Endothelial cell of umbilical vein (primary cell): ENCODE measurements at regions not wholly inside any gene's neighbourhood (a gene's known extent, or its start where the extent isn't known, plus 50 kb on each side); places are given as distances from the start of the nearest gene placed in this dataset.
A peak's percentile ranks its signal among the peaks of the same experiment; 100 is the strongest.

ENCODE experiments used
- BruUV-seq: library from RNA; stranded (reverse); fragments of 400-500 nt; replicated peaks from 2 replicates; lab custom pipeline; 2021; lab: Mats Ljungman, UMichigan
- CTCF ChIA-PET: fragments of 300-600, 350-600 bp; sonication (Branson Sonifier 250); formaldehyde crosslinking; loops from one replicate; lab custom pipeline; 2021; ENCODE audit warnings: antibody characterized with exemption, inconsistent platforms; lab: Charles Lee
- POLR2A ChIA-PET: fragments of 300-600, 350-600 bp; sonication (Branson Sonifier 250); formaldehyde crosslinking; loops from one replicate; lab custom pipeline; 2021; ENCODE audit warnings: antibody characterized with exemption, inconsistent platforms; lab: Charles Lee
- DNase-seq: peaks from one replicate; pipeline ENCODE4 v3.0.0-alpha.2; 2011; ENCODE audit warnings: low read depth, low spot score
- FAIRE-seq: peaks from 2 replicates; lab custom pipeline; 2011; peaks lifted over from hg19 to GRCh38; lab: Jason Lieb, UNC
- H2AFZ ChIP-seq: 2 replicates; pipeline ENCODE4 v1.6.0; 2012; ENCODE audit warnings: low read depth, low read length, control low read depth, inconsistent platforms
- H3K27ac ChIP-seq: 2 replicates; pipeline ENCODE4 v1.5.1; 2011; ENCODE audit warnings: low read depth, mild to moderate bottlenecking, control low read depth, low read length, moderate library complexity; ENCODE audit not compliant: insufficient read depth
- H3K27me3 ChIP-seq, 2 experiments: 2 replicates each; pipeline versions ENCODE4 v1.6.0 to v1.6.1; 2011; ENCODE audit warnings: low read length in 2 of 2, mixed read lengths in 1 of 2; ENCODE audit not compliant: control insufficient read depth in 2 of 2, insufficient read depth in 2 of 2
- H3K36me3 ChIP-seq, 2 experiments: 2 replicates in 1 of 2; 3 replicates in 1 of 2; pipeline ENCODE4 v1.5.1; 2011; ENCODE audit warnings: low read length in 2 of 2, mild to moderate bottlenecking in 1 of 2, moderate library complexity in 1 of 2; ENCODE audit not compliant: control insufficient read depth in 2 of 2, insufficient read depth in 2 of 2; ENCODE audit errors: extremely low read depth in 1 of 2
- H3K4me1 ChIP-seq: 3 replicates; pipeline ENCODE4 v1.5.1; 2011; ENCODE audit warnings: mild to moderate bottlenecking, low read length; ENCODE audit not compliant: control insufficient read depth, insufficient read depth; ENCODE audit errors: extremely low read depth
- H3K4me2 ChIP-seq: 2 replicates; pipeline ENCODE4 v1.6.1; 2011; ENCODE audit warnings: low read length, control low read depth, mixed read lengths; ENCODE audit not compliant: insufficient read depth
- H3K4me3 ChIP-seq, 3 experiments: fragments of 200-600 bp in 1 of 3; sonication (generic), shearing (Covaris generic) in 1 of 3; replicated peaks in 1 of 3; 2 replicates each; pipeline ENCODE4 v1.5.1; 2011 to 2016; ENCODE audit warnings: control low read depth in 3 of 3, low read length in 3 of 3, mild to moderate bottlenecking in 2 of 3, inconsistent platforms in 1 of 3, low read depth in 1 of 3, moderate library complexity in 1 of 3; ENCODE audit not compliant: insufficient read depth in 1 of 3
- H3K79me2 ChIP-seq: 2 replicates; pipeline ENCODE4 v1.6.0; 2012; ENCODE audit warnings: low read length, inconsistent platforms; ENCODE audit not compliant: control insufficient read depth, insufficient read depth
- H3K9ac ChIP-seq: replicated peaks from 2 replicates; pipeline ENCODE3; 2011; ENCODE audit warnings: low read length, control low read depth; ENCODE audit not compliant: insufficient read depth; ENCODE audit errors: extremely low read depth
- H3K9me1 ChIP-seq: replicated peaks from 3 replicates; pipeline ENCODE4 v1.6.0; 2011; ENCODE audit warnings: mild to moderate bottlenecking, low read length; ENCODE audit not compliant: control insufficient read depth, insufficient read depth; ENCODE audit errors: extremely low read depth
- H3K9me3 ChIP-seq: replicated peaks from 2 replicates; pipeline ENCODE4 v1.5.1; 2012; ENCODE audit warnings: low read length, inconsistent platforms; ENCODE audit not compliant: control insufficient read depth, insufficient read depth
- H4K20me1 ChIP-seq: replicated peaks from 2 replicates; pipeline ENCODE3; 2011; ENCODE audit warnings: mild to moderate bottlenecking, low read length; ENCODE audit not compliant: control insufficient read depth, insufficient read depth; ENCODE audit errors: extremely low read depth
- CTCF ChIP-seq, 2 donors: IDR thresholded peaks; 1 replicate in 1 of 2; 2 replicates in 1 of 2; pipeline ENCODE4 v1.5.1; 2011; ENCODE audit warnings: low read length in 2 of 2, mild to moderate bottlenecking in 2 of 2, moderate library complexity in 2 of 2, control low read depth in 1 of 2, inconsistent platforms in 1 of 2, low read depth in 1 of 2; ENCODE audit not compliant: insufficient read depth in 1 of 2; ENCODE audit errors: extremely low read depth in 1 of 2
- EZH2 ChIP-seq: IDR thresholded peaks from 2 replicates; pipeline ENCODE4 v1.6.1; 2012; ENCODE audit warnings: borderline replicate concordance, low read depth, mild to moderate bottlenecking, moderate library complexity, low read length, inconsistent platforms; ENCODE audit not compliant: severe bottlenecking
- FOS ChIP-seq: IDR thresholded peaks from 2 replicates; pipeline ENCODE4 v1.6.1; 2011; ENCODE audit warnings: mild to moderate bottlenecking, low read length, moderate library complexity, borderline replicate concordance; ENCODE audit not compliant: insufficient read depth
- GATA2 ChIP-seq: IDR thresholded peaks from 2 replicates; pipeline ENCODE4 v1.7.0; 2011; ENCODE audit warnings: low read depth, mild to moderate bottlenecking, moderate library complexity, mixed read lengths, low read length; ENCODE audit not compliant: insufficient read length, insufficient read depth
- JUN ChIP-seq: IDR thresholded peaks from 2 replicates; pipeline ENCODE4 v1.6.1; 2011; ENCODE audit warnings: borderline replicate concordance, low read depth; ENCODE audit not compliant: insufficient read length, insufficient read depth
- MAX ChIP-seq: IDR thresholded peaks from 2 replicates; pipeline ENCODE4 v1.6.1; 2011; ENCODE audit not compliant: insufficient read depth, insufficient read length
- MYC ChIP-seq: IDR thresholded peaks from one replicate; pipeline ENCODE4 v1.6.1; 2011; ENCODE audit warnings: mild to moderate bottlenecking, low read depth, low read length
- POLR2A ChIP-seq: IDR thresholded peaks from 2 replicates; pipeline ENCODE4 v1.6.1; 2012; ENCODE audit warnings: low read depth, mild to moderate bottlenecking, control low read depth, low read length
- POLR2AphosphoS5 ChIP-seq: IDR thresholded peaks from 2 replicates; pipeline ENCODE4 v1.6.1; 2012; ENCODE audit warnings: low read depth, mild to moderate bottlenecking, control low read depth, low read length, moderate library complexity; ENCODE audit not compliant: insufficient read depth
- dilution Hi-C: fragments of 300-500 bp; cut with MboI; formaldehyde crosslinking; loops from one replicate; pipeline ENCODE4 v1.15.0; 2019; ENCODE audit warnings: low sequenced_read_pairs; ENCODE audit not compliant: extremely low pct_ligation_motif_present
- intact Hi-C: fragments of 100-400 bp; cut with micrococcal nuclease; formaldehyde crosslinking; loops from one replicate; pipeline ENCODE4 v1.10.0; 2022

GRCh38 chr2:188902901-188903491 lies 71.2 kb upstream of the COL3A1 start:
- CTCF ChIA-PET, result no interaction called here
- no TSS peak for BruUV-seq
- FAIRE-seq (peak; percentile 63), DNase-seq (peak; percentile 68)
- peak overlapping the region; percentile 1 for H3K4me2 ChIP-seq
- H3K9me1 ChIP-seq, result no peaks in the 10 kb centered on the region
- H3K9me3 ChIP-seq, result no peaks in the 10 kb centered on the region
- no peak overlapping the region for H3K4me3 ChIP-seq
- intact Hi-C loops (no loop called here), dilution Hi-C loops (no loop called here)
- no peaks in the 10 kb centered on the region for H3K36me3 ChIP-seq
- TF ChIP-seq POLR2AphosphoS5 (no peak), MAX (no peak), CTCF (IDR thresholded peaks at IDR 0.05; ENCODE audit: extremely low read depth in 1 of 2, insufficient read depth in 1 of 2, low read depth in 1 of 2, low read length in 2 of 2) (no peak), JUN (no peak)
- no peak overlapping the region for H3K9ac ChIP-seq
- H4K20me1 ChIP-seq, result no peaks in the 10 kb centered on the region
- POLR2A ChIA-PET, result no interaction called here
- H3K79me2 ChIP-seq, result no peaks in the 10 kb centered on the region
- H3K27ac ChIP-seq, result peak overlapping the region; percentile 18
- H3K4me1 ChIP-seq, result peaks cover 3% of the 10 kb centered on the region
- peak overlapping the region; percentile 82 for H2AFZ ChIP-seq
- no peaks in the 10 kb centered on the region for H3K27me3 ChIP-seq

- no peaks in the 10 kb centered on the region for H3K27me3 ChIP-seq
- H4K20me1 ChIP-seq, result no peaks in the 10 kb centered on the region
- dilution Hi-C loops, result no loop called here
- no peak overlapping the region for H3K9ac ChIP-seq
- ChIA-PET POLR2A (no interaction called here), CTCF (no interaction called here)
- no peaks in the 10 kb centered on the region for H3K36me3 ChIP-seq
- H3K9me1 ChIP-seq, result no peaks in the 10 kb centered on the region
- FAIRE-seq, result peak; percentile 68
- H3K9me3 ChIP-seq, result no peaks in the 10 kb centered on the region
- no peak for DNase-seq
- TF ChIP-seq EZH2 (no peak), MAX (no peak), CTCF (IDR thresholded peaks at IDR 0.05; ENCODE audit: extremely low read depth in 1 of 2, insufficient read depth in 1 of 2, low read depth in 1 of 2, low read length in 2 of 2) (no peak), JUN (no peak), POLR2AphosphoS5 (no peak), GATA2 (no peak), MYC (no peak), POLR2A (no peak), FOS (no peak)
- no peak overlapping the region for H3K27ac ChIP-seq
- H3K4me2 ChIP-seq, result no peak overlapping the region
- peaks cover 3% of the 10 kb centered on the region for H3K4me1 ChIP-seq
- no TSS peak for BruUV-seq
- no peak overlapping the region for H2AFZ ChIP-seq
- intact Hi-C loops, result no loop called here
- no peak overlapping the region for H3K4me3 ChIP-seq
- no peaks in the 10 kb centered on the region for H3K79me2 ChIP-seq
Measured at GRCh38 chr2:188903740-188904139, 70.4 kb upstream of the COL3A1 start.
